Tibial artery (tissue), 4 donors: ENCODE measurements at regions not wholly inside any gene's neighbourhood (a gene's known extent, or its start where the extent isn't known, plus 50 kb on each side); places are given as distances from the start of the nearest gene placed in this dataset.

ENCODE experiments used
- DNase-seq, 2 donors: peaks; one replicate each; pipeline ENCODE4 v3.0.0-alpha.2; 2019
- H3K27ac ChIP-seq, 2 donors: fragments of 200-600 bp; sonication (generic) in 1 of 2; 1 replicate in 1 of 2; 2 replicates in 1 of 2; pipeline ENCODE4 v1.5.1; 2018 to 2019; ENCODE audit warnings: mild to moderate bottlenecking in 1 of 2
- H3K27me3 ChIP-seq, 2 donors: fragments of 200-600 bp; sonication (generic) in 1 of 2; one replicate each; pipeline versions ENCODE4 v1.5.1 to v1.6.0; 2016 to 2019
- H3K36me3 ChIP-seq, 3 donors: fragments of 200-600 bp; sonication (generic) in 2 of 3; one replicate each; pipeline ENCODE4 v1.5.1; 2016 to 2019; ENCODE audit warnings: mild to moderate bottlenecking in 2 of 3
- H3K4me1 ChIP-seq, 4 donors: fragments of 200-600 bp; sonication (generic) in 2 of 4; 1 replicate in 3 of 4; 2 replicates in 1 of 4; pipeline ENCODE4 v1.5.1; 2016 to 2019
- H3K4me3 ChIP-seq, 2 donors: fragments of 200-600 bp; sonication (generic) in 1 of 2; 1 replicate in 1 of 2; 2 replicates in 1 of 2; pipeline ENCODE4 v1.5.1; 2018 to 2019; ENCODE audit warnings: mild to moderate bottlenecking in 2 of 2
- H3K9me3 ChIP-seq, 3 donors: fragments of 200-600 bp; sonication (generic) in 1 of 3; one replicate each; pipeline ENCODE4 v1.5.1; 2016 to 2019
- CTCF ChIP-seq, 2 experiments: fragments of 200-600 bp in 1 of 2; fragments of 450-650 bp in 1 of 2; IDR thresholded peaks; one replicate each; pipeline ENCODE4 v1.5.1; 2017 to 2019; ENCODE audit warnings: antibody characterized with exemption in 2 of 2, mild to moderate bottlenecking in 1 of 2, moderate library complexity in 1 of 2
- intact Hi-C: fragments of 100-400 bp; cut with DNase I; formaldehyde crosslinking; loops from one replicate; pipeline ENCODE4 v1.15.0; 2023; ENCODE audit warnings: low total_unique reads

DNA sequence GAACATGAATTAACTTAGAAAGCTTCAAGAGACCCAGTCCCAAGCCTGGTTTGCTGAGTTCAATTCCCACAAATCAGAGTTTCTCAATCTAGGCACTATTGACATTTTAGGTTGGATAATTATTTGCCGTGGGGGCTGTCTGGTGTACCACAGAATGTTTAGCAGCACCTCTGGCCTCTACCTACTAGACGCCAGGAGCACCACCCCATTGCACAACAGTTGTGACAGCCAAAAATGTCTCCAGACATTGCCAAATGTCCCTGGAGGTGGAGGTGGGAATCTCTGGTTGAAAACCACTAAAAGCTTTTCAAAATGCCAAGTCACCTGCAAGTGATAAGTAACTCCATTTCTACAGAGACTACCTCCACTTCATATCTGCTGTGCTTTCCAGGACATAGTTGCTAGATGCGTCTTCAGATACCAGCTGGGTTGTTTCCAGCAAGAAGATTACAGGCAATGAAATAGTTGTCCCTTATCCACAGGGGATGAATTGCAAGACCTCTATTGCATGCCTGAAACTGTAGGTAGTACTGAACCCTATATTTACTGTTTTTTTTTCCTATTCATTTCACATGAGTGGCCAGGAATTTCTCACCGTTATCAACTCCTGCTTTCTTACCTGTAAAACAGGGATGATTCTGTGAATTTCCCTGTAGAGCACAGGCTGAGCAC lies 554.3 kb downstream of the ZEB2 start:
- Histone ChIP-seq H3K4me3 (no peak overlapping the region), H3K27ac (no peak overlapping the region), H3K27me3 (no peaks in the 10 kb centered on the region), H3K36me3 (peaks cover 0 to 3% (median 0%) of the 10 kb centered on the region in 3 donors), H3K4me1 (no peaks in the 10 kb centered on the region), H3K9me3 (no peaks in the 10 kb centered on the region)
- no peak for TF ChIP-seq CTCF (IDR thresholded peaks at IDR 0.05)
- intact Hi-C loops, result no loop called here
- no peak for DNase-seq

GRCh38 chr2:143964891-143965290 lies 555.0 kb downstream of the ZEB2 start:
- Histone ChIP-seq H3K4me1 (no peaks in the 10 kb centered on the region), H3K27me3 (no peaks in the 10 kb centered on the region), H3K9me3 (no peaks in the 10 kb centered on the region), H3K4me3 (no peak overlapping the region), H3K27ac (no peak overlapping the region), H3K36me3 (peaks cover 0 to 3% (median 0%) of the 10 kb centered on the region in 3 donors)
- no peak for DNase-seq
- no peak for TF ChIP-seq CTCF (IDR thresholded peaks at IDR 0.05)
- intact Hi-C loops, result no loop called here

DNA sequence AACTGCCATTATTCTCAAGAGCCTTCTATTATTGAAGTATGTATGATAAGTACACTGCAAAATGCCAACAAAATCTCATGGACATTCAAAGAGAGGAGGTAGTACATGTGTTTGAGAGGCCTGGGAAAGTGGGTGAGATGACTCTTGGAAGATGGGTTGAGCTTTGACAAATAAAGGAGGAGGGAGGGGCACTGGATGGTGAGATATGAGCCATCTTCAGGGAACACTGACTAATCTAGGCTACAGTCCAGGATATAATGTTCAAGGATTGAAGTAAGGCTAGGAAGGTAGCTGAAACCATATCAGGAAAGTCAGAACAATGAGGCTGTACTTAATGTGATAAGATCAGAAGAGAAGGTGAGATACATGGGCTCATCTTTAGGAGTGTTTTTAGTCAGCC lies 559.7 kb downstream of the ZEB2 start:
- H3K36me3 ChIP-seq, result no peaks in the 10 kb centered on the region
- no peak for DNase-seq
- H3K4me1 ChIP-seq, result peaks cover 0 to 7% (median 3%) of the 10 kb centered on the region in 4 donors
- no peaks in the 10 kb centered on the region for H3K27me3 ChIP-seq
- H3K9me3 ChIP-seq, result peaks cover 0 to 8% (median 0%) of the 10 kb centered on the region in 3 donors
- H3K27ac ChIP-seq, result no peak overlapping the region
- intact Hi-C loops, result no loop called here
- no peak overlapping the region for H3K4me3 ChIP-seq
- no peak for TF ChIP-seq CTCF (IDR thresholded peaks at IDR 0.05)

GRCh38 chr2:143957321-143957720 lies 562.6 kb downstream of the ZEB2 start:
- Histone ChIP-seq H3K27me3 (no peaks in the 10 kb centered on the region), H3K27ac (no peak overlapping the region), H3K36me3 (no peaks in the 10 kb centered on the region), H3K4me1 (peaks cover 0 to 31% (median 12%) of the 10 kb centered on the region in 4 donors), H3K9me3 (peaks cover 0 to 8% (median 0%) of the 10 kb centered on the region in 3 donors), H3K4me3 (no peak overlapping the region)
- TF ChIP-seq CTCF (IDR thresholded peaks at IDR 0.05), result no peak
- DNase-seq, result no peak
- intact Hi-C loops, result no loop called here

- intact Hi-C loops, result no loop called here
- no peaks in the 10 kb centered on the region for H3K36me3 ChIP-seq
- no peaks in the 10 kb centered on the region for H3K27me3 ChIP-seq
- no peak for DNase-seq
- no peak for TF ChIP-seq CTCF (IDR thresholded peaks at IDR 0.05)
- H3K27ac ChIP-seq, result no peak overlapping the region
- no peak overlapping the region for H3K4me3 ChIP-seq
- H3K9me3 ChIP-seq, result peaks cover 0 to 8% (median 0%) of the 10 kb centered on the region in 3 donors
- peaks cover 0 to 31% (median 12%) of the 10 kb centered on the region in 4 donors for H3K4me1 ChIP-seq
Observed at GRCh38 chr2:143955401-143956065, 564.4 kb downstream of the ZEB2 start.
